NOMO-1 treated with DMSO at 0.1 percent for 48 hours (cell line): ENCODE measurements at regions not wholly inside any gene's neighbourhood (a gene's known extent, or its start where the extent isn't known, plus 50 kb on each side); places are given as distances from the start of the nearest gene placed in this dataset.
A peak's percentile ranks its signal among the peaks of the same experiment; 100 is the strongest.

Experiments used
- DNase-seq: peaks from one replicate; lab custom pipeline; 2025; ENCODE audit not compliant: unreplicated experiment; lab: John Stamatoyannopoulos, UW

DNA sequence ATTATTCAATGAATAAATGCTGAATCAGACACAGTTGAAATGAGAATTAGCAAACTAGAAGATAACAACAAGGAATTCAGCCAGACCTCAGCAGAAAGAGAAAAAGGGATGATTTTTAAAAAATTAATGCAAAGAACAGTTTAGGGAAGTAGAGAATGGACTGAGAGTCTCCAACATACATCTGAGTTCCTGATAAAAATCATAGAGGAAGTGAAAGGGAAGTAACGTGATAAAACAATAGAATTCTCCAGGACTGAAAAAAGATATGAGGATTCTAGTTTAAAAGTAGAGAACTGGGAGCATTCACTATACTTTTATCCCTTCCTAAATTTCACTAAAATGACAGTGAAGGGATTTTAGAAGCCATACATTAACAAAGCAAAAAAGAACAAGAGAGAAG is 592.0 kb downstream of the SOX6 start:
- DNase-seq: peak; percentile 48

GRCh38 chr11:15764948-15765347 is 591.4 kb downstream of the SOX6 start:
- DNase-seq: no peak

DNA sequence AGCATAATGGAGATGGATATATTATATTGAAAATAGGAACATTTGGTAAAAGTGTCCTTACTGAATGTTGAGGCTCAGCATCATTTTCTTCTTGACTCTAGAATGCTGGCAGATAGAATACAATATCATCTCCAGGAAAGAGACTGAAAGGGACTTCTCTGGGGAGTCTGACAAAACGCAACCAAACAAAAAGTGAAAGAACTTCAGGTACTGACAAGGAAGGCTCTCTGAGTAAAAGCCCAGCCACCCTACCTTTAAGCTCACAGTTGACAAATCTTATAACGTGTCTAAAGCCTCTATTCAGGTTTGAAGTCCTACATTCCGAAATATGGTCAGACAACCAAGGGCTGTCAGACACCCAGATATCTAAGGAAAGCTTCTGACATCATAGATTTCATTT is 590.8 kb downstream of the SOX6 start:
- DNase-seq: no peak

DNA sequence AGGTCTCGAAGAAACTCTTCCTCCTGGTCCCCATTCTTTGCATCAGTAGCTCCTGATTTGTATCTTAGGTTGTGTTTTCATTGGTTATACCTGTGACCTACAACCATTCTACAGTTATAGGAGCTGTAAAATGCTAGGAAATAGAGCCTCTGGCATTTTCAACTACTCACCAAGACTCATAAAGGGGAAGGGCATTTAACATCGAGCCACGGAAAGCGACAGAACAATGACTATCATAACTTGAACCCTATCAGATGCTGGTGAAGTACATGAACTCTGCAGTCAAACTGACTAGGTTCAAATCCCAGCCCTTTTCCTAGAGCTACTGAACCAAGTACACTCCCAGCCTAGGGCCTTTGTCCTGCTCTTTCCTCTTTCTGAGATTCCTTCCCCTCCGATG is 588.0 kb downstream of the SOX6 start:
- no peak for DNase-seq

- DNase-seq: no peak
Measured at GRCh38 chr11:15769203-15769602, 587.1 kb downstream of the SOX6 start.

DNA sequence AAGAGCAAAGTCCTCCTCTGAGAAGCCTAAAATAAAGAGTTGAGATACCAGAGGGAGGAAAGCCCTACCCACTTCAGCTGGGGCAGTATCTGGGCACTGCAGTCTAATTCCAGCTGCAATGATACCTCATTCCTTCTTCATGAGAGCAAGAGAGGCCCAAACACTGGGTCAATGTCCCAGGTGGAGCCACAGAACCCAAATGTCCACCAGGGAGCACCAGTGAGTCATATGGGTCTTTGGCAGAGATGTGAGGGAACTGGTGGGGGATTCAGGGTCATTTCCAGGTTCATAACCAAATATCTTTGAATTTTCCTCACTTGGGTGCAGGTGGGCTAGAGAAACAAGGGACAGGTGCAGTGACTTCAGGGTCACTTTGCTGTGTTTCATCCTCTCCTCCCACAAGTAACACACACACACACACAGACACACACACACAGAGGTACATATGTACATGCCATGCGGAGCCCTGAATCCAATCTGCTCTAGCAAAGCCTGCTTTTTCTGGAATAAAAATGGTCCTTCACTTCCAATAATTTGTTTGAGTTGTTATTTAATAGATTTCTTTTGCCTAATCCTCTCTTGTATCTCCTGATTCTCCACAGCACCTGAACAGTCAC is 585.4 kb downstream of the SOX6 start:
- peak; percentile 5 for DNase-seq

DNA sequence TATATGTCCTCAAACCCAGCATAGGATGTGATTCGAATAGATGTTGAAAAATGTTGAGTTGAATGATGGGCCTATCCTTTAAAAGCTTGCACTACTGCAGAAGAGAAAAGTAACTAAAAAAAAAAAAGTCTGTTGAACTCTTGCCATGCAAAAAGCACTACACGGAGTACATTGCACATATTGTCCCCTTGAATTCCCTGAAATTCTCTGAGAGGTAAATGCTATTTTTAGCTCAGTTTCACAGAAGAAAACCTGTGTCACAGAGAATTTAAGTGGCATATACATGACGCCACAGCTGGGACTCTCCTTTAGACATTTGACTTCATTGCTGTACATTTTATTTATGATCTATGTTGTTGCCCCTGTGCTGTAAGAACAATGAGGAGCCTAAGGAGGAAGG is 583.8 kb downstream of the SOX6 start:
- no peak for DNase-seq

DNA sequence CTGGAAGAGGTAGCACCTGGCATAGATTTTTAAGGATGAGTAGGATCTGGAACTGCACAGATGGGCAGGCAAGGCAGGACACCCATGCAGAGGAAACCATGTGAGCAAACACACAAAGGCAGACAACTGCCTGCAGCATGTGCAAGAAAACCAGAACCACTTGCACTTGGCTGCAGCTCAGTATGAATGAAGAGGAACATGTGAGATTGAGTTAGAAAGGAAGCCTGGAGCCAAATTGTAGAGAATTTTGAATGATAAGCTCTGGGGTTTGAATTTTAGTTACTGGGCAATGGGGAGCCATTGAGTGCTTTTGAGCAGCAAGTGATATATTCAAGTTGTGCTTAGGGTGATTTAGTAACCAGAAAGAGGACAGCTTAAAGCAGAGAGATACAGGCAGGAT is 583.4 kb downstream of the SOX6 start:
- no peak for DNase-seq

DNA sequence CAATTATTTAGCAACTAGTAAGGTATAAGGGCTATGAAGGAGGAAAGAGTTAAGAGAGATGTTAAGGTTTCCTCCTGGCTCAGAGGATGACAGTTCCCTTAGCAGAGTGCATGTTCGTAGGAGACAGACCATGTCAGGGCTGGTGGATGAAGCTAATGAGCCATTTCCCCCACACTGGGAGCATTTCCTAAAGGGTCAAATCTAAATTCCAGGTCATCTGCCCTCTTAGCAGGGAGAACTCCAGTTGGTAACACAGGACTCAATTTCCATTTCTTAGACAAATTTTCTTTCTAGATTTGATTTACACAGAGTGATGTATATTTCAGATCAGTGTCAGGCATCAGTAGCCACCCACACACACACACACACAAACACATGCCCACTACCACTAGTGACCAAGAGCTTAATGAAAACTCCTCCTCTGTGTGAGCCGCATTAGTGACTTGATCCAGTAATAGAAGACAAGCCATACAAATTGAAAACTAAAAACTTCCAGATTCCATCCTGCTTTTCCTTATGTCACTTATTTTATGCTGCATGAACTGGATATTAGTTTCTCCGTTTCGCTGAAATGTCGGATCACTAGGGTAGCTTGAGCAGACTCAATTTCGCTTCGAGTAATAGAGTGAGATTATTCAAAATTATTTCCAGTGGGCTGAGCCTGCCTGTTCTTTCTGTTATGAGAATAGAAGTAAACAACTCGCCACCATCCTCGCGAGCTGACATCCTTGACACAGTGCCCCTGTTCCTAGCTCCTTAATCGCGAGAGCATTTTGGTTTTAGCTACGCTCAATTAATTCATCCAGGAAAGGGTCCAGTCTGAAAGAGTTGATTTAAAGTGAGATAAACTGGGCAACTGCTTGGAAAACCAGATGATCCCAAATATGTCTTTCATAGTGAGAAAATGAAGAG is 582.6 kb downstream of the SOX6 start:
- DNase-seq: no peak

DNA sequence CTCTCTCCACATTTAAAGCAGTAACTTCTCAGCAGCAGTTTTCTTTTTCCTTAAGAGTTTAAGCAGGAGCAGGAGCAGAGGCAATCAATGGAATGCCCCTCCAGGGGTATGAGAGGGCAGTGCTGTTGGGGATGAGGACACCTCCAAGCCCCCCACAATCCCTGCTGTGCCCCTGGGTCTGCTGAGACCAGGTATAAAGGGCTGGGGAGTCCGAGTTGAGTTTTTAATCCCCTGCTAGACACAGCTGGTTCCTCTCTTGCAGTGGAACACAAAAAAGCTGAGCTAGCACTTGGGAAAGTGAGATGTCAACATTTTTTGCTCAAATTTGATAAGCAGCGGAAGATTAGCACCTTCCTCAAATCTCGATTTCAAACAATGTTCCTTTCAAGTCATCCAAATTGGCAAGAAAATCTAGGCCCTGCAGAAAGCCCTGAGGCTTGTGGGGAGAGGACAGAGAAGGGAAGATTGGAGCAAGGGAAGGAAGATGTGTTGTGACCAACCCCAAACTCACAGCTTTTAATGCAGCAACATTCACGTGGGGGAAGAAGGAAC is 581.9 kb downstream of the SOX6 start:
- no peak for DNase-seq

GRCh38 chr11:15775015-15775541 is 581.3 kb downstream of the SOX6 start:
- no peak for DNase-seq

DNA sequence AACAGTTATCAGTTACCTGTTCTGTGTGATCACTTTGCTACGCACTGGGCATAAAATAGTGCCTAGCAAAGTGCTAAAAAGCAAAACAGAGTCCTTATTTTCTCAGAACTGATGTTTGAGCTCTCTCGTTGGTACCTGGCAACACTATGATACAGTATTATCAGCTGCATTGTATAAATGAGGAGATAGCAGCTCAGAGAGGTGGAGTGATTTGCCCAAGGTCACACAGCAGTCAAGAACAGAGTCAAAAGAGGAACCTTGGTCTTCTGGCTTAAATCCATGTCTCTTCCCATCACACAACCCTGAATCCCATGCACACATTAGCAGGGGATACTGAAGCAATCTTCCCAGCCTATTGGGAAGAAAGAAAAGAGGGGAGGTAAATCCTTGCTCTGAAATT is 580.5 kb downstream of the SOX6 start:
- DNase-seq: no peak

DNA sequence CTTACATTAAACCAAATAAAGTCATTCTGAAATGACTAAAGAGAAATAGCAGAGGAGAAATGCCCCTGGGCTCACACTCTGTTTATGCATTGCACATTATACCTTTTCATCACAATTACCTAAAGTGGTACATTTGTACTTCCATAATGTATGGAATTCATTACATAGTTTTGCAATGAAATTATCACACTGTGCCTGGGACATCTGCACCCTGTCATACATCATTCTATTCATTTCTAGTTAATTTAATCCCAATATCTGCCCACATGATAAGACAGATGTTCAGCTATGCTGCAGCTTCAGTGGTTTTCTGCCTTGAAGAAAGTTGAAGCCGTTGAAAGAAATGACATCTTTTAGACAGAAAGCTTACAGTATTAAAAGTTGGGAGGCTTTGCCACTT is 580.0 kb downstream of the SOX6 start:
- DNase-seq: no peak

DNA sequence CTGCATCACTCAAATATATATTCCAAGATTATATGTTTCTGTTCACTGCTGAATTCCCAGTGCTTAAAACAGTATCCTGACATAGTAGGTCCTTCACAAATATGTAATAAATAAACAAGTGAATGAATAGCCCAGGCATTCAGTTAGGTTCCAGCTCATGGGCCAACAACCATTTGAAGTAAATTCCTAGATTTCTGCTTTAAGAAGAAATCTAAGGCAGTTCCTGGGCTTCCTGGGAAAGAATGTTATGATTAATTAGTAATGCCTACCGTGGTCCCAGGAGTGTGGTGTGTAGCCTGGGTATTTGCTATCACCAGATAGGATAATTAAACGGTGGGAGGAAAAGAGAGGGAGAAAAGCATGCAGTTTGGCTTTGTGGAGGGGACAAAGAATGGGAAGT is 576.8 kb downstream of the SOX6 start:
- no peak for DNase-seq

GRCh38 chr11:15780382-15780781 is 576.0 kb downstream of the SOX6 start:
- no peak for DNase-seq

- DNase-seq: no peak
Measured at GRCh38 chr11:15780837-15781236, 575.5 kb downstream of the SOX6 start.

DNA sequence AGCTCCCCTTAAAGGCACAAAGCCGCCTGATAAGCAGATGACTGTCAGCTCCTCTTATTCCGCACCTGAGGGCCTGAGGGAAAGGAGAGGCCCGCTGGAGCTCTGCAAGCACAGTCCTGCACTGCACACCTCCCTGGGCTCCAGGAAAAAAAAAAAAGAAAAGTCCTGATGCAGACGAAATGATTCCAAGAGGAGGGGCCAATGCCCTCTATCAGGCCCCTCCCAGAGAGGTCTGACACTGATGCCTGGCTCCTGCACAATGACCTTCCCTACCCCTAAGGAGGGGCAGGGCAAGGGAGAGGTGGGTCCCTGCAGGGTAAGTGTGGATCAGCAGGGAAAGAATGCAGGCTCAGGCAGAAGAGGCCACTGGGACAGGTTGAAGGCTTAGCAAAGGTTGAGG is 572.7 kb downstream of the SOX6 start:
- DNase-seq: no peak

DNA sequence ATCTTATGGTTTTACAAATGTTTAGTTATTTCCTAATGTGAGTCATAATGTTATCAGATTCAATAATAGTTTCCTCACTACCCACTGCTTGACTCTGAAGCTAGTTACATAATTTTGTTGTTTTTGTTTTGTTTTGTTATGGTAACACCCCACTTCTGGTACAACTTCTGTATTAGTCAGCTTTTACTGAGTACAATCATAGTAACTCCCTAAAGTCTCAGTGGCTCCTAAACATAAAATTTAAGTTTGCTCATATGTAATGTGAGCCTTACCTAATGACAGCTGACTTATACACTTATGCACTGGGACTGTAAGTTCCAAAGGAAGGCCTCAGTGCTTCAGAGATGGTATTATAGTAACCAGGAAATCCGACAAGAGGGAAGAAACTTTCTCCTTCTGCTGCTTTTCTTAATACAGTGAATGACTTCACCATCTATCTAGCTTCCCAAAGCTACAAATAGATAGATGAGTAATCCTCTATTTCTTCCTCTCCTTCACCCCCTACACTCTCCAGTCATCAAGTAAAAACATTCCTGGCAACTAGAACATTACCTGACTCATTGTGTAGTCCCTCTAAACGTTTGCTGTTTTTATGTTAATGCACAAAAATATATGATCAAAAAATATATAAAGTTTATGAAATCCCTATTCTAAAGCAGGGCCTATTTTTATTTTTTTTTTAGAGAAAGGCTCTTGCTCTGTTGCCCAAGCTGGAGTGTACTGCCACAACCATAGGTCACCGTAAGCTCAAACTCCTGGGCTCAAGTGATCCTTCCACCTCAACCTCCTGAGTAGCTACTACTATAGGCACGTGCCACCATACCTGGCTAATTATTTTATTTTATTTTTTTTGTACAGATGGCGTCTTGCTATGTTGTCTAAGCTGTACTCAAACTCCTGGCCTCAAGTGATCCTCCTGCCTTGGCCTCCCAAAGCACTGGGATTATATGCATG is 563.0 kb downstream of the SOX6 start:
- DNase-seq: no peak

DNA sequence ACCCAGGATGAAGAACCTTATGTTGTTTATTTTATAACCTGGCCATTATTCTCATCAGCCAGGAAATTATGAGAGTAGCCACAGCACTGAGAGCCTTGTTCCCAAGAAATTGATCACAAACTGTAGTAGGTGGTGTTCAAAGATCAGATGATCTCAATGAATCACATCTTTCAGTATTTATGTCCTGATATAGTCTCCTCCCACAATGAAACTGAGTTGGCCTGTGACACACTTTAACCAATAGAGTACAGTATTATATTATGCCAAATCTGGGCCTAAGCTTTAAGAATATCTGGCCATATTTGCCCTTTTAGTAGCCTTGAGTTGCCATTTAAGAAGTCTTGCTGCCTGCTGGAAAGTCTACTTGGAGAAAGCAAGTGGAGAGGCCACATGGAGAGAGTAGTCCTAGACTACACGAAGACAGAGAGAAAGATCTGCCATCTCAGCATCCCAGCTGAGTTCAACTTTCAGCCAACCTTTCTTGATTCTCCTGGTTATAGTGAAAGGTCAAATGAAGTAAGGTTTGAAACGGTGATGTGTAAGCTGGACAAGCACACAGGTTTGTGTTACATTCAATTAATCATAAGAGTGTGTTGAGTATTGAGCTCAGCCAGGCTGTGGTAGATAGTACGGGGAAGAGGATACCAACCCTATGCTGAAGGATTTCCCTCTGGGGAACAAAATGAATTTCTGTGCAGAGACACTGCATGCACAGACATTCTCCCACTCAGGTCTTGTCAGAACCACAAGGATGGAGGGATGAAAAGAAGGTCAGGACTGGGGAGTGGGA is 561.8 kb downstream of the SOX6 start:
- DNase-seq: no peak

- DNase-seq: no peak
Measured at GRCh38 chr11:15795378-15795777, 561.0 kb downstream of the SOX6 start.
